ENCODE measurements at regions not wholly inside any gene's neighbourhood (a gene's known extent, or its start where the extent isn't known, plus 50 kb on each side); places are given as distances from the start of the nearest gene placed in this dataset.

DNA sequence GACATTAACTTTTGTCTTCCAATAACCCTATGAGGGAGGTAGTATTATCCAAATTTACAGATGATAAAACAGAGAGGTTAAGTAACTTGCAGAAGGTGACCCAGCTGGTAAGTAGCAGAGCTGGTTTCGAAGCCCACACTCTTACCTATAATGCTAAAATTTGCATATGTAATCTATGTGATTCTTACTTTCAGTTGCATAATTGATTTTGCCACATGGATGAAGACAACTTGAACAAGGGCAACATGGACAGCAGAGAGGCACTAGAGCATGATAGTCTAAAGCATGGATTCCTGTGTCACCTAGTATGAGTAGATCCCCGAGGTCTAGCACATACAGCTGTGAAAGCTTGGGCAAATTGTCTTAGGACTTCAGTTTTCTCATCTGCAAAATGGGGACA is 117.6 kb upstream of the DTNBP1 start:
- no peak for DNase-seq (ENCODE audit: extremely low read depth in 1 of 2, low read depth in 1 of 2)

DNA sequence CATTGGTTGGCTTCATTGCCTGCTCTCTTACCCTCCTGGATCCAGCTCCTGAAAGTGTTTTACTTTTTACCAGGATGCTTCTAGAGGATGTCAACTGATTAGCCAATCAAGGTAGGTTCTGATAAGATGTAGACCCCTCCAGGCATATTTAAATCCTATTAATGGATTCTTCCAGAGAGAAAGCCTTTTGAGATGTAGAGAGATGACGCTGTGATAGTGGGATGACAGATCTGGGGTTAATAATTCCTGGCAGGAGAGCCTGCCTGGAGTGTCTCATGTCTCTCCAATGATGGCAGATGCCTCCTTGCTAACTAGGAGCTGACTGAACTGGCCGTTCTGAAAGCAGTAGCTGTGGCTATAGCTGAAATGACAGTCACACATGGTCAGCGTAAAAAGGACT is 116.9 kb upstream of the DTNBP1 start:
- no peak for DNase-seq (ENCODE audit: extremely low read depth in 1 of 2, low read depth in 1 of 2)

DNA sequence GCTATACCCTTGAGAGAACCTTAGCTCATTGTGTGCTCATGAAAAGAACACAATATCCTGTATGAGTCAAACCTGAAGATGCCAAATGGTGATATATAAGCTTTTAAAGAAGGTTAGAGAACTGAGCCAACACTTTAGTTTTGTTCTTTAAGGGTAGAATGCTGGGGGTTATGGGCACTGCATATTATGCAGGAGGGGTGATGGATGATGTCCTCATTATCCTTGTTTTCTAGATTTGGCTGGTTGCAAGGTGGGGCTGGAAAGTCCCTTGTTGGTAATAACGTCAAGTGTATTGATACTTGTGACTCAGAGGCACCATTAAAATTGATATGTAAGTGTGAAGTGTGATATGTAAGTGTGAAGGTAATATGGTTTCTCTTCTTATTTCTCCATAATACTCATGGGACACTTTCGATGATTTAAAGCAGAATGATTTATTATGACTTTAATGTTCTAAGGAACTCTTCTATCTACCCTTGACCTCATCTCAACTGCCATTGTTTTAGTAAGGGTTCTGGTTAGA is 113.7 kb upstream of the DTNBP1 start:
- no peak for DNase-seq (ENCODE audit: extremely low read depth in 1 of 2, low read depth in 1 of 2)

DNA sequence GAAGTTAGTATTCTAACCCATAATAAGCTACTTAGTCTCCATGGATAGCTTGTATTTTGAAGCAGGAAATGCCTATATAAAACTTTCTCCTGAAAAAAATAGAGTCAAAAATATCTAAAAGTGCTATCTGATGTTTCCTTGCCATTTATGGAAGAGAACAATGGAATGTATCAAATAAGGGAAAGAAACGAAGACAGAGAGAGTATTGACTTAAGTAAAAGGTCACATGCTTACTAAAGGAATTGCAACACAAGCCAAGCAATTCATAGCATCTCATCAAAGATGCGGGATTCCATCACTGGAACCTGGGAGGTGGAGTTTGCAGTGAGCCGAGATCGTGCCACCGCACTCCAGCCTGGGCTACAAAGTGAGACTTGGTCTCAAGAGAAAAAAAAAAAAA is 112.9 kb upstream of the DTNBP1 start:
- DNase-seq (ENCODE audit: extremely low read depth in 1 of 2, low read depth in 1 of 2): no peak

DNA sequence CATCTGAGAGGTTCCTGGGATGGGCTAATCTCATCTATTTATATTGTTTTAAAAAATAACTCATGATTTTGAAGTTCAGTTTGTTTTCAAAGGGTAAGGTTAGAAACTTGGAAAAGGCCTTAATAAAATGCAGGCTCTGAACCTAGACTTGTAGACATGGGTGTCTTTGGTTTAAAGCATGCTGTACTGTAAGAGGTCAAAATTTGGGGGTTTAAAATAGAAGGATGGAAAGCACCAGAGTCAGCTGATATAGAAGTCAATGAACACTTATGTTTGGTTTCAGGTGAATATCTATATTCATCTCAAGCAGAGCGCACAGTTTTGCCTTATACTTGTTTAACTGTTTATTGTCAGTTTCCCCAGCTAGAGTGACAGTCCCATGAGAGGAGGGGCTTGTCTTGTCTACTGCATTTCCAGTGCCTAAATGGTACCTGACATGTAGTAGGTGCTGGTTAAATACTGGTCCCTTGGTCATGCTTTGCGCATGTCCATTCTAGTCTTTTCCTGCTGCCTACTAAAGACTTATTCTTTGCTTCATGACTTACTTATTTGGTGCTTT is 112.3 kb upstream of the DTNBP1 start:
- no peak for DNase-seq (ENCODE audit: extremely low read depth in 1 of 2, low read depth in 1 of 2)

DNA sequence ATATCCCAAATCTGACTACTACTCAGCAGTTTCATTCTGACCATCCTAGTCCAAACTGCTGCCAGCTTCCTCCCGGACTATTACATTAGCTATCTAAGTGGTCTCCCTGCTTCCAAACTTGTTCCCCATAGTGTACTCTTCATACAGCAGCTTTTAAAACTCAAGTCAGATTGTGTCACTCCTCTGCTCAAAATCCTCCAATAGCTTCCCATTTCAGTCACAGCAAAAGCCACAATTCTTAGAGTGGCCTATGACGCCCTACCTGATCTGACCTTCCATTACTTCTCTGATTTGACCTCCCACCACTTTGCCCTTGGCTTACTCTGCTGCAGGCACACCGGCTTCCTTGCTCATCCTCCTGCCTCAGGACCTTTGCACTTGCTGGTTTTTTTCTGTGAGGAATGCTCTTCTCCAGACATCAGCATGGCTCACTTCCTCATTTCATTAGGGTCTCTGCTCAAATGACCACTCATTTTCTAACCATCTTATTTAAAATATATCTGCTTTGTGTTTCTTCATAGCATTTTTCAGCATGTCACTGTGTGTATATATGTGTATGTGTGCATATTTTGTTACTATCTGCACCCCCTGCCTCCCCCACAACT is 111.1 kb upstream of the DTNBP1 start:
- no peak for DNase-seq (ENCODE audit: extremely low read depth in 1 of 2, low read depth in 1 of 2)

DNA sequence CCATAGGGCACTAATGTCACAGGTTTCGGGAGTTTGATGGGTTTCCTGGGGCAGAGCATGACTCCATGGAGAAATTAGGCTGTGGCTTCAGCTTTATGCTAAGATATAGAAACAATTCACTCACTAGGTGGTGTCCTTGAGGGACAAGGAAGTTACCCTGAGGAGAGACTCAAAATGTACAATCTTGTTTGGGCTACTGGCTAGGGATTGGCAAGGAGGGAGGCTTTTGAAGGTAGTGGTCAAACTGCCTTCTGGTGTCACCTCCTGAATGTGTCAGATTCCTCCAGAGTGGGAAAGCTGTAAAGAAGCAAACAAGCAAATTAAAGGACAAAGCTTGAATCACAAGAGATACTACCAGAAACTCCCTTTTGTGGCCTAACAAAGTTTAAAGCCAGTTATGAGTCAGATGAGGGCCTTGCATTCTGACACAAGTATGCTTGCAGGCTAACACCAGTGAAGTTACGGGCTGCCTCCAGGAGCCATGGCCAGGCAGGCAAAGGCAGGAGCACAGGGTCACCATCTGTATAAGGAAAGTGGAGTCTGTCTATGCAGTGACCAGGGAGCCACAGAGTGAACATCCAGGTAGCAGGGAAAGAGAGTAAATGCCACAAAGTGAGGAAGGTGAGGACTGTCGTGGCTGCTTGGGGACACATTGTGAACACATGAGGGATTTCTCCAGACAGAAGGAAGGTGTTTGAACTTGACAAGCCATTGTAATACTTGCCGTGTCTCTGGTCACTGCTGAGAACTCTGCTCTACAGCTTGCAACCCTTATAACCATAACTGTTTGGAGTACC is 107.7 kb upstream of the DTNBP1 start:
- DNase-seq (ENCODE audit: extremely low read depth in 1 of 2, low read depth in 1 of 2): no peak

DNA sequence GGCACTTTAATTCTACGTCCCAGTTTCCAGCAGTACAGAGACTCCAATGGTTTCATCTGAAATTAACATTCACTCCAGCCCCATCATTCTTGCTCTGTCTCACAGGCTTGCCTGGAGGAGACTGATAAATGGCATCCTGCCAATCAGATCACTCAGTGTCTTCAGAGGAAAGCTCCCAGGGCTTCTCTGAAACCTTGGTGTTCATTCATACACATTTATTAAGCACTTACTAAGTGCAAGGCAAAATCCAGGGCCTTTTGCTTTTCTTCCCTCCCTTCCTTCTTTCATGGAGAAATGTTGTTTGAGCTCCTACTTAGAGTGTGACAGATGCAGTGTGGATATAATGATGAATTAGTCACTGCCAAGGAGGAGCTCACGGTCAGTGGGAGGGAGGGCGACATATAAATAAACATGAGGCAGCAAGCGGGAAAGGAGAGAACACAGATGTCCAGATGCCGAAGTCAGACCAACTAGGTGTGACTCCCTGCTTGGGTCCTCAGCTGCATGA is 106.7 kb upstream of the DTNBP1 start:
- no peak for DNase-seq (ENCODE audit: extremely low read depth in 1 of 2, low read depth in 1 of 2)

DNA sequence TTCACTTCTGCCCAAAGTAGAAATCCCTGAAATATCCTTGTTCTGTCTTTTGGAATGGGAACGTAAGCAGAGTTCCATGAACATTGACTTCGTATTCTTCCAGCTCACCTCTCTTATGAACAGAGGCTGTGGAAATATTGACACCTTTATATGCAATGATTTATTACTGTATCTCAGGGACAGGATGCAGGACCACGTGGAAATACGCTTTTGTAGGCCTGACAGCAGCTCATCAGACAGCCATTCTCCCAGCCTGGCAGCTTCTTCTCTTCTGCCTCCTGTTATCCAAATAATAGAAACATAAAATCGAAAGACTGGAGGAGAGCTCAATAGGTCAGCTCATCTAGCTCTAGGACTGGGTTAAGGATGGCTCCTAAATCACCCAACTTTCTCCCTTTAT is 106.2 kb upstream of the DTNBP1 start:
- DNase-seq (ENCODE audit: extremely low read depth in 1 of 2, low read depth in 1 of 2): no peak

DNA sequence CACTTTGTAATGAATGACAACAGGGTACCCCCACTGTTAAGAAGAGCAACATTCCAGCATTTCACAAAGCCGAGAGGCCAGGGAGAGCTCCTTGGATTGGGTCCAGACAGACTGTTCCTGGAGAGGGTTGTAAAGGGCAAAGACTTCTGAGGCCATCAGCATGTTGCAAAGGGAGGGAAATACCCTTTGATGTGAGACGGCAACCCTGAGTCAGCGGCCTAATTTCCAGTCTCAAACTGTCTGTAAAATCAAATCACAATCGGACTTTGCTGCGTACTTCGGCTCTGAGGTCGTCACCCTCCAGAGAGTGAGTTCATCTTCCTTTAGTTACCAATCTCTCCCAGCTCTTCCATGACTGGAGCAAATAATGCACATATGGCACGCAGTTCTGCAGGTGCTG is 101.0 kb upstream of the DTNBP1 start:
- no peak for DNase-seq (ENCODE audit: extremely low read depth in 1 of 2, low read depth in 1 of 2)

DNA sequence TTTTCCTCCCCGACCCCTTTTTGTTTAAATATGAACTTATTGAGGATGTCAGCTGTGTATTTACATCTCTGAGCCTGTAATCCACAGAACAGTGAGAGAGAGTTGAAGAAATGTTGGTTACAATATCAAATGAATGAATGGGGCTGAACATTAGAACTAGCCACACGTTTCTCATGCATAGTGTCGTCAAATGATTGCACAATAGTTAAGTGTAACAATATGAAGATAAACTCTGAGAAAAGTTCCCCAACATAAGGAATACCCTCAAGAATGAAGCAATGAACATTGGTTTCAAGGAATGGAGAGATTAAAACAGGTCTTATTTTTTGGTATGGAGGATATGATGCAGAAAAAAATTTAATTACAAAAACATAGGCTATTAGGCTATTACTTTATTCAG is 100.5 kb upstream of the DTNBP1 start:
- no peak for DNase-seq (ENCODE audit: extremely low read depth in 1 of 2, low read depth in 1 of 2)

DNA sequence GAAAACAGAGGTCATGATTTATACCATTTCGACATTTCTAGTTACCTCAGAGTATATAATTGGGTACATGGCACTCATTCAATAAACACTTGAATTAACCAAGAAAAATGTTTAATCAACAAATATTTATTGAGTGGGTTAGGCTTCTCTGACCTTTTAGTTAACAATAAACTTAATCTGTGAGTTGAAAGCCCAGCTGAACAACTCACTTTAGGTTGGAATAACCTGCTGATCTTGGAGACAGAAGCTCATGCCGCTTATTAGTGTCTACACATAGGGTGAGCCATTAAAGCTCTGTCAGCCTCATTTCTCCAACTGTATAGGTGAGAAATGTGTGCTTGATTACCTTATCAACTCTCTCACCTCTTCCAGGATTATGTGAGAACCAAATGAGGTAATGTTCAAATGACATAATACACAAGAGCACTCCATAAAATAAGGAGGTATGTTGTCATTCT is 98.2 kb upstream of the DTNBP1 start:
- DNase-seq (ENCODE audit: extremely low read depth in 1 of 2, low read depth in 1 of 2): no peak

DNA sequence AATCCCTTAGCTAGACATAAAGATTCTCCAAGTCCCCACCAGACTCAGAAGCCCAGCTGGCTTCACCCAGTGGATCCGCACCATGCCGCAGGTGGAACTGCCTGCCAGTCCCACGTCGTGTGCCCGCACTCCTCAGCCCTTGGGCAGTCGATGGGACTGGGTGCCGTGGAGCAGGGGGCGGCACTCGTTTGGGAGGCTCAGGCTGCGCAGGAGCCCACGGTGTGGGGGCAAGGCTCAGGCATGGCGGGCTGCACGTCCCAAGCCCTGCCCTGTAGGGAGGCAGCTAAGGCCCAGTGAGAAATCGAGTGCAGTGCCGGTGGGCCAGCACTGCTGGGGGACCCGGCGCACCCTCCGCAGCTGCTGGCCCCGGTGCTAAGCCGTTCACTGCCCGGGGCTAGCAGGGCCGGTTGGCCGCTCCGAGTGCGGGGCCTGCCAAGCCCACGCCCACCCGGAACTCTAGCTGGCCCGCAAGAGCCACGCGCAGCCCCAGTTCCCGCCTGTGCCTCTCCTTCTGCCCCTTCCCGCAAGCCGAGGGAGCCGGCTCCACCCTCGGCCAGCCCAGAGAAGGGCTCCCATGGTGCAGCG is 95.9 kb upstream of the DTNBP1 start:
- DNase-seq (ENCODE audit: extremely low read depth in 1 of 2, low read depth in 1 of 2): no peak

DNA sequence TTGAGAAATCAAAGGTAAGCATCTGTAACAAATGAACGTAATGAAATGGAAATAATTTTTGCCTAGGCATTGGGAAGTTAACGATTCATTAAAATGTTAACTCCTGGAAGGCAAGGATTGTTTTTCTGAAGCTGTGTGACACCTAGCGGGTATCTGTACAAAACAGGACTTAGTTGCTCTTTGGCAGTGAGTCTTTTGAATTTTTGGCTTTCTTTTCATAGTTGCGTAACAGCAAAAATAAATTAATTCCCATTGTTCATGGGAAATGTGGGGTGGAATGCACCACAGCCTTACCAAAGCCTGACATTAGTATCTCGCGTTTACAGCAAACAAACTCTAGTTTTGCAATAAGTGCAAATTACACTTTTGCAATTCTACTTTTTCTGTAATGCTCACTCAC is 92.7 kb upstream of the DTNBP1 start:
- DNase-seq (ENCODE audit: extremely low read depth in 1 of 2, low read depth in 1 of 2): no peak

DNA sequence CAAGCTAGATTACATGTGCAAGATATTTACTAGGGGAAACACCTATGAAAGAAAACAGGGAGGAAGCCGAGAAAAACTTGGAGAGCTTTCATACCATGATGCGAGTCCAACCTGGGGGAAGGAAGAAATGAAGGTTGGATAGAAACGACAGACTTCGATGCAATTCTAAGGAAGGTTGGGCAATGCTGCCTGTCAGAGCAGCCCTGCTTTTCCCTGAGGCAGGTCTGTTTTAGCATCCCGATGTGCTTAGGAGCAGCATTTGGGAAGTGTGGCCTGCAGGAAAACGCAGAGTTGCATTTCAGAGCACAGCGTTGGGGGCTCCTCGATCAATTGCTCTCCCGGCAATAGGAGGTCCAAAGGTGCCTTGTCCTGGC is 91.9 kb upstream of the DTNBP1 start:
- no peak for DNase-seq (ENCODE audit: extremely low read depth in 1 of 2, low read depth in 1 of 2)

DNA sequence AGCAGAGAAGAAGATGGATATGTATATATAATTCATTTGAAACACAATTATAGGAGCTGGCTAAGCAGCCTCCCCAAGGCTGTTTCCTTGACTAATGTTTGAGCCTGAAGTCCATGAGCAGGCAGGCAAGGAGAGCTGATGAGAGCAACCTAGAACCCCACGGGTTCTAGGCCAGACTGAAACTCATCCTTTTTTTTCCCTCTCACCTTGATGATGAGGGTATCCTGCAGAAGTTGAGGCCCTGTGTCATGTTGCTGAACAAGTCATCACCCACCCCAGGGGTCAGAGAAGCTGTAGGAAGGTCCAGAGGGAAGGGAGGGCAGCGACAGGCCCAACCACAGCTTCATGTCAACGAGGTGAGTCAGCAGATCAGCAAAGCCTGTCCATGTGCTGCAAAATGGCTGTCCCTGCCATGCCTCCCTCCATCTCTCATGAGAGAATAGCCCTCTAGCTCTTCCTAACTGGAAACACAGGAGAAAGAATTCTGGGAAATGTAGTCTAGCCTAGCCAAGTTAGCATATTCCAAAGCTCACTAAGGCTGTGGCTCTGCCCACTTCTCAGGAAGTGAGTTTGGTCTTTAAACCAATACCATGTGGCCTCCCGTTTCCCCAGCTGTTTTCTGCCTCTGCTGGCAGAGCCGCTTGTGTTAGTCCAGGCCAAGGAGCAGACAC is 91.3 kb upstream of the DTNBP1 start:
- no peak for DNase-seq (ENCODE audit: extremely low read depth in 1 of 2, low read depth in 1 of 2)

DNA sequence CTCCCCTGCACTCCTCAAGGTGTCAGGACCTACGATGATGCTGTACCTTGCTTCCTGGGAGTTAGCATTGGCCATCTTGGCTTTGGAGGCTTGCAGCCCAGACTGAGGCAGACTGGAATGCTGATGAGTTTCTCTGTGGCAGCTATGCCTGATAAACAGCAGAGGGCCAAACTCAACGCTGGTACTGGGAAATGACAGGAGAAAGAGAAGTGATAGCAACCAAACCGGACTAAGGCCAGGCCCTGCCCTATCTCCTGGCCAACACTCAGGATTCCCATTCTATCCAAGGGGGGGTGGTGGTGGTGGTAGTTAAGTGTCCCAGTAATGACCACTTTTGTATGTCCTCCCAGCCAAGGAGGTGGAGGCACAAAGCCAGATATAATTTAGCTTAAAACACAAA is 90.0 kb upstream of the DTNBP1 start:
- DNase-seq (ENCODE audit: extremely low read depth in 1 of 2, low read depth in 1 of 2): no peak

DNA sequence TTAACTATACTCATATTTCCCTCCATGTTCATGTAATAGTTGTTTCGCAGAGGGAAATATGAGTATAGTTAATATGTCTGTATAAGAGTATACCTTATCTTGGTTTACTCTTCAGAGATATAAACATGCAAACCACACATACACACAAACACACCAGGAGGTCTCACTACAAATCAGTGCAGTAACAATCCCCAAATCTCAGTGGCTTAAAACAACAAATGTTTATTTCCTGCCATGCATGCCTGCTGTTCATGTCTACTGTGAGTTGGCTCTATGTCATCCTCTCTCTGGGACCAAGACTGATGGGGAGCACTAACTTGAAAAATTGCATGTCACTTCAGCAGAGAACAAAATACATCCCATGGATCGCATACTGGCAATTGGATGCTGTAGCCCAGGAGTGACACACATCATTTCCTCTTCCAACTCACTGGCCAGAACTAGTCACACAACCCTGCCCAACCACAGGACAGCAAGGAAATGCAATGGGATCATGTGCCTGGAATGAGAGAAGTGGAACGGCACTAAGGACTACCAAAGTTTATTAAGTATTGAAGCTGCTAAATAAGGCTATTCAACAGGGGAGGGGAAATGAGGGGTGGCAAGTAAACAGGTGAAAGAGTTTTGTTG is 89.0 kb upstream of the DTNBP1 start:
- DNase-seq (ENCODE audit: extremely low read depth in 1 of 2, low read depth in 1 of 2): no peak

DNA sequence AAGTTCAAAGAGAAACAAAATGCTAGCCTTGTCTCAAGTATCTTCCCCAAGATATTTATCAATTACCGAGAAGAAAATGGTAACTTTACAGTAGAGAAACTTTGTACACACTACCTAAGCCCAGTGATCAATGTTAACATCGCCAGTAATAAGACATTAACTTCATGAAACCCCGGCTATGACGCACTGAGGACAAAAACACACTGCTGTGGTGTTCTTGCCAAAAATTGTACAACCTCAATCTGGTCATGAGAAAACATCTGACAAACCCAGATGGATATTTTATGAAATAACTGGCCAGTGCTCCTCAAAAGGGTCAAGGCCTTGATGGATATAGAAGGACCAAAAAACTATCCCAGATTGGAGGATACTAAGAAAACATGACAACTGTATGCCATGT is 85.5 kb upstream of the DTNBP1 start:
- DNase-seq (ENCODE audit: extremely low read depth in 1 of 2, low read depth in 1 of 2): no peak

DNA sequence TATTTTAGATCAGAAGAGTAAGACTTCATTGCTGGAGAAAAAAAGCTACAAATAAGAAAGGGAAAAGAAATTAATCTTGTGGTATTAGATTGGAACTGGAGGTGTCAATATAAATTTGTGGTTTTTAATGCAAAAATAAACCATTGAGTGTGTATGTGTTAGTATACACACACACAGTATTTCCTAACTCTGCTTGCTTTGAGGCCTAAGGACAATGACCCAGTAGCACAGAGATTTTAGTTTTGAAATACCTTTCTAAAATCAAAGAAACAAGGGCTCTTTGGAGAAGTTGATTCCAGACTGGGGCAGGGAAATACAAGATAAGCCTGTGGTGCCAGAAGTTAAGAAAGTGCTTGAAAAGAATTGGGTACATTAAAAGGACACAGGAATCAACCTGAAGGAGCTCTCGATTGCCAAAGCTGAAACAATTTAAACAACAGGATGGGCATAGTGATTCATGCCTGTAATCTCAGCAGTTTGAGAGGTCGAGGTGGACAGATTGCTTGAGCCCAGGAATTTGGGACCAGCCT is 84.6 kb upstream of the DTNBP1 start:
- no peak for DNase-seq (ENCODE audit: extremely low read depth in 1 of 2, low read depth in 1 of 2)

All from activated CD8-positive, alpha-beta memory T cell treated with anti-CD3 and anti-CD28 coated beads for 1 hour (primary cell).